ENCODE measurements at regions not wholly inside any gene's neighbourhood (a gene's known extent, or its start where the extent isn't known, plus 50 kb on each side); places are given as distances from the start of the nearest gene placed in this dataset.

- DNase-seq (ENCODE audit: low spot score in 2 of 2) = no peak
- intact Hi-C loops (cut with DNase I; ENCODE audit: low total_unique reads) = loop anchor here (5.0 kb wide), 1 partner anchor 413 kb away; no protein-coding TSS in a partner anchor
- TF ChIP-seq POLR2A (IDR thresholded peaks at IDR 0.05) (no peak), CTCF (IDR thresholded peaks at IDR 0.05) (no peak), POLR2AphosphoS5 (IDR thresholded peaks at IDR 0.05) (no peak)
These were observed 690.7 kb downstream of the NCAM2 start for GRCh38 chr21:21688889-21689288.

DNA sequence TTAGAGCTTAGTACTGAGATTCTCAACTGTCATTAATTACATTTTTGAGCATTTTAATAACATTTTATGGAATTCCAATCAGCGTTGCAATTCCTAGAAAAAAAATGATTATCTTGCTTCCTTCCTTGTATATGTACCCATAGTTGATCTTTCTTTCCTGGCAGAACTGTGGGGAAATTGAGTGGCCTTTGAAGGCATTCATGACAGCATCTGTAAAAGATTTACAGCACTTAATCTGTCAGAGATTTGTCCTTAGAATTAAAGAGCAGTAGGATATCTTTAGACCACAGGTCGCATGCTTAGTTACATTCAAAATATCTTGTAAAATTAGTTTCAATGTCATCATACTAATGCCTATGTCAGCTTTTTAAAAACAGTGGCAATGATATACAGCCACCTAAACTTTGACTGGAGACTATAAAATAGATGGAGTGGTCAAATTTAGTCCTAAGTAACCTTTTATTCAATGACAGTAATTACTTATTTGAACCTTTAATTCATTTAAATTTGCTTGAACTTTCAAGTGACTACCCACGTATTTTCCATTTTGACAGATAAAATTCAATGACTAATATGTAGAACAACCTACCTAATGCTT is 692.0 kb downstream of the NCAM2 start:
- no peak for TF ChIP-seq CTCF (IDR thresholded peaks at IDR 0.05)
- no peak for TF ChIP-seq POLR2A (IDR thresholded peaks at IDR 0.05)
- no peak for TF ChIP-seq POLR2AphosphoS5 (IDR thresholded peaks at IDR 0.05)
- intact Hi-C loops (cut with DNase I; ENCODE audit: low total_unique reads) = no loop called here

More at GRCh38 chr21:21688889-21689288, 690.7 kb downstream of the NCAM2 start:
- Histone ChIP-seq H3K9me3 (no peaks in the 10 kb centered on the region), H3K4me3 (no peak overlapping the region), H3K27ac (no peak overlapping the region), H3K27me3 (no peaks in the 10 kb centered on the region), H3K36me3 (no peaks in the 10 kb centered on the region), H3K4me1 (no peaks in the 10 kb centered on the region)

GRCh38 chr21:21712748-21713520 is 714.7 kb downstream of the NCAM2 start:
- Histone ChIP-seq H3K27me3 (no peaks in the 10 kb centered on the region), H3K9me3 (no peaks in the 10 kb centered on the region), H3K27ac (no peak overlapping the region), H3K4me3 (no peak overlapping the region), H3K36me3 (no peaks in the 10 kb centered on the region), H3K4me1 (no peaks in the 10 kb centered on the region)
- TF ChIP-seq CTCF (IDR thresholded peaks at IDR 0.05) = no peak
- TF ChIP-seq POLR2AphosphoS5 (IDR thresholded peaks at IDR 0.05) = no peak
- no peak for TF ChIP-seq POLR2A (IDR thresholded peaks at IDR 0.05)
- intact Hi-C loops (cut with DNase I; ENCODE audit: low total_unique reads) = no loop called here
- no peak for DNase-seq (ENCODE audit: low spot score in 2 of 2)

More for the DNA sequence above, 692.0 kb downstream of the NCAM2 start:
- no peaks in the 10 kb centered on the region for H3K36me3 ChIP-seq
- H3K4me3 ChIP-seq = no peak overlapping the region
- no peaks in the 10 kb centered on the region for H3K4me1 ChIP-seq
- H3K27me3 ChIP-seq = no peaks in the 10 kb centered on the region
- no peaks in the 10 kb centered on the region for H3K9me3 ChIP-seq
- DNase-seq (ENCODE audit: low spot score in 2 of 2) = no peak
- H3K27ac ChIP-seq = no peak overlapping the region

DNA sequence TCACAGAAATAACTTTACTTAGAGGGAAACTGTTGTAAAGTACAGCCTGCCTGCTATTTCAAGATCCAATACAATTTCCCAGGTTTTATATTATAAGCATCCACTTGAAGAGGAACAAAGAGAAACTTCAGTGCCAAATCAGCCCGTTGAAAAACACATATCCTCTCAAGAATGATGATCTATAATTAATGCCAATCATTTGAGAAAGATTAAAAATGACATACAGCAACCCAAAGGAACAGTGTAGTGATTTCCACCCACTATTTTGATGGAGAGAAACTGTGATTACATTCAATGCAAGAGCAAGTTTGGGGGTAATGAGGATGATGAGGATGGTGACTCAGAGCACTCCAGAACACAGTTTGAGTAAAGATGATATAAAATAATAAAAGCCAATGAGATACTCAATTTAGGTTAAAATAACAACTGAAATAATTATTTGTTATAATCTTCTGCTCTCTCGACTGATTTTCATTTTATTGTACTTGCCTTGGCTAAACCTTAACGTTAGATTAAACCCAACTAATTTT is 715.5 kb downstream of the NCAM2 start:
- no peak overlapping the region for H3K27ac ChIP-seq
- no peaks in the 10 kb centered on the region for H3K27me3 ChIP-seq
- H3K36me3 ChIP-seq = no peaks in the 10 kb centered on the region
- no peak overlapping the region for H3K4me3 ChIP-seq
- DNase-seq (ENCODE audit: low spot score in 2 of 2) = no peak
- no peaks in the 10 kb centered on the region for H3K4me1 ChIP-seq
- H3K9me3 ChIP-seq = no peaks in the 10 kb centered on the region
- intact Hi-C loops (cut with DNase I; ENCODE audit: low total_unique reads) = no loop called here
- no peak for TF ChIP-seq POLR2AphosphoS5 (IDR thresholded peaks at IDR 0.05)
- no peak for TF ChIP-seq POLR2A (IDR thresholded peaks at IDR 0.05)
- no peak for TF ChIP-seq CTCF (IDR thresholded peaks at IDR 0.05)

GRCh38 chr21:21714426-21714825 is 716.2 kb downstream of the NCAM2 start:
- no peak overlapping the region for H3K27ac ChIP-seq
- intact Hi-C loops (cut with DNase I; ENCODE audit: low total_unique reads) = no loop called here
- DNase-seq (ENCODE audit: low spot score in 2 of 2) = no peak
- no peak for TF ChIP-seq POLR2AphosphoS5 (IDR thresholded peaks at IDR 0.05)
- no peak for TF ChIP-seq POLR2A (IDR thresholded peaks at IDR 0.05)
- TF ChIP-seq CTCF (IDR thresholded peaks at IDR 0.05) = no peak
- no peaks in the 10 kb centered on the region for H3K27me3 ChIP-seq
- no peak overlapping the region for H3K4me3 ChIP-seq
- H3K9me3 ChIP-seq = no peaks in the 10 kb centered on the region
- H3K36me3 ChIP-seq = no peaks in the 10 kb centered on the region
- no peaks in the 10 kb centered on the region for H3K4me1 ChIP-seq

All from breast epithelium (tissue), 4 donors.